Right atrium auricular region (tissue), 2 donors: ENCODE measurements at regions not wholly inside any gene's neighbourhood (a gene's known extent, or its start where the extent isn't known, plus 50 kb on each side); places are given as distances from the start of the nearest gene placed in this dataset.

Source experiments
- DNase-seq: peaks from one replicate; pipeline ENCODE4 v3.0.0-alpha.2; 2019; ENCODE audit warnings: low spot score
- H3K27ac ChIP-seq, 2 donors: fragments of 200-600 bp; sonication (generic); 1 replicate in 1 of 2; 2 replicates in 1 of 2; pipeline ENCODE4 v1.5.1; 2016 to 2019
- H3K27me3 ChIP-seq, 2 donors: fragments of 200-600 bp; sonication (generic); one replicate each; pipeline versions ENCODE4 v1.5.1 to v1.6.0; 2017 to 2019
- H3K36me3 ChIP-seq: fragments of 200-600 bp; sonication (generic); one replicate; pipeline ENCODE4 v1.5.1; 2016
- H3K4me1 ChIP-seq, 2 donors: fragments of 200-600 bp; sonication (generic); one replicate each; pipeline versions ENCODE4 v1.5.1 to v1.6.0; 2017 to 2019
- H3K4me3 ChIP-seq, 2 donors: fragments of 200-600 bp; sonication (generic); 1 replicate in 1 of 2; 2 replicates in 1 of 2; pipeline ENCODE4 v1.5.1; 2017 to 2019; ENCODE audit warnings: mild to moderate bottlenecking in 1 of 2, moderate library complexity in 1 of 2
- H3K9me3 ChIP-seq, 2 donors: fragments of 200-600 bp; sonication (generic); one replicate each; pipeline ENCODE4 v1.5.1; 2019
- TF ChIP-seq, protein P1 (sequence below), 2 donors: fragments of 200-600 bp; sonication (generic); IDR thresholded peaks; one replicate each; pipeline ENCODE4 v1.5.1; 2019; ENCODE audit warnings: antibody characterized with exemption in 2 of 2

- no peaks in the 10 kb centered on the region for H3K36me3 ChIP-seq
- peaks cover 0 to 7% of the 10 kb centered on the region in 2 donors for H3K9me3 ChIP-seq
- DNase-seq = no peak
- TF ChIP-seq, protein P1, sequence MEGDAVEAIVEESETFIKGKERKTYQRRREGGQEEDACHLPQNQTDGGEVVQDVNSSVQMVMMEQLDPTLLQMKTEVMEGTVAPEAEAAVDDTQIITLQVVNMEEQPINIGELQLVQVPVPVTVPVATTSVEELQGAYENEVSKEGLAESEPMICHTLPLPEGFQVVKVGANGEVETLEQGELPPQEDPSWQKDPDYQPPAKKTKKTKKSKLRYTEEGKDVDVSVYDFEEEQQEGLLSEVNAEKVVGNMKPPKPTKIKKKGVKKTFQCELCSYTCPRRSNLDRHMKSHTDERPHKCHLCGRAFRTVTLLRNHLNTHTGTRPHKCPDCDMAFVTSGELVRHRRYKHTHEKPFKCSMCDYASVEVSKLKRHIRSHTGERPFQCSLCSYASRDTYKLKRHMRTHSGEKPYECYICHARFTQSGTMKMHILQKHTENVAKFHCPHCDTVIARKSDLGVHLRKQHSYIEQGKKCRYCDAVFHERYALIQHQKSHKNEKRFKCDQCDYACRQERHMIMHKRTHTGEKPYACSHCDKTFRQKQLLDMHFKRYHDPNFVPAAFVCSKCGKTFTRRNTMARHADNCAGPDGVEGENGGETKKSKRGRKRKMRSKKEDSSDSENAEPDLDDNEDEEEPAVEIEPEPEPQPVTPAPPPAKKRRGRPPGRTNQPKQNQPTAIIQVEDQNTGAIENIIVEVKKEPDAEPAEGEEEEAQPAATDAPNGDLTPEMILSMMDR (IDR thresholded peaks at IDR 0.05) = no peak
- H3K27ac ChIP-seq = no peak overlapping the region
- H3K4me3 ChIP-seq = no peak overlapping the region
- no peaks in the 10 kb centered on the region for H3K4me1 ChIP-seq
- no peaks in the 10 kb centered on the region for H3K27me3 ChIP-seq
Observed at GRCh38 chr15:60096157-60096556, 92.0 kb downstream of the FOXB1 start.

- Histone ChIP-seq H3K27me3 (no peaks in the 10 kb centered on the region), H3K27ac (no peak overlapping the region), H3K4me3 (no peak overlapping the region), H3K4me1 (no peaks in the 10 kb centered on the region), H3K36me3 (no peaks in the 10 kb centered on the region), H3K9me3 (peaks cover 0 to 7% of the 10 kb centered on the region in 2 donors)
- no peak for DNase-seq
- TF ChIP-seq, protein P1 (IDR thresholded peaks at IDR 0.05) = no peak
Observed at GRCh38 chr15:60101416-60101815, 97.3 kb downstream of the FOXB1 start.

GRCh38 chr15:60102748-60103147 lies 98.6 kb downstream of the FOXB1 start:
- H3K36me3 ChIP-seq = no peaks in the 10 kb centered on the region
- no peak for DNase-seq
- H3K4me3 ChIP-seq = no peak overlapping the region
- H3K9me3 ChIP-seq = no peaks in the 10 kb centered on the region
- TF ChIP-seq, protein P1 (IDR thresholded peaks at IDR 0.05) = no peak
- H3K27me3 ChIP-seq = no peaks in the 10 kb centered on the region
- no peak overlapping the region for H3K27ac ChIP-seq
- H3K4me1 ChIP-seq = no peaks in the 10 kb centered on the region

DNA sequence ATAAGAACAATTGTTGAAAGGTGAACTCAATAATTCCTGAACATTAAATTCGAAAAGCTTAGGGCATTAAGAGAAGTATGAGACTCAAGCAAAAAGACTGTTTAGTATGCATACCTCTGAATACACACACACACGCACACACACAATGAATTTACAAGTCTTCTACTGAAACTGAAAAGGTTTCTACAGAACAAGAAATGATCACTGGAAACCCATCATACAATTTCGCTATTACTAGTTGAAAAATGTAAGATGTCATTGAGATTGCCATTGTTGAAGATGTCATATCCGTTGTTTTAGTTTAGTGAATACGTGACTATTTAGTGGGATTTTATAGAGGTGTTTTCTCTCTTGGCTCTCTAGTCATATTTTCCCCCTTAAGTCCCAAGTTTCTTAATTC lies 106.8 kb downstream of the FOXB1 start:
- no peaks in the 10 kb centered on the region for H3K4me1 ChIP-seq
- H3K9me3 ChIP-seq = no peaks in the 10 kb centered on the region
- TF ChIP-seq, protein P1 (IDR thresholded peaks at IDR 0.05) = no peak
- H3K4me3 ChIP-seq = no peak overlapping the region
- no peaks in the 10 kb centered on the region for H3K27me3 ChIP-seq
- no peak for DNase-seq
- H3K27ac ChIP-seq = no peak overlapping the region
- H3K36me3 ChIP-seq = no peaks in the 10 kb centered on the region

- TF ChIP-seq, protein P1 (IDR thresholded peaks at IDR 0.05) = no peak
- no peaks in the 10 kb centered on the region for H3K4me1 ChIP-seq
- no peak for DNase-seq
- no peaks in the 10 kb centered on the region for H3K36me3 ChIP-seq
- no peak overlapping the region for H3K4me3 ChIP-seq
- no peaks in the 10 kb centered on the region for H3K9me3 ChIP-seq
- no peak overlapping the region for H3K27ac ChIP-seq
- H3K27me3 ChIP-seq = no peaks in the 10 kb centered on the region
Observed at GRCh38 chr15:60115579-60116380, 111.7 kb downstream of the FOXB1 start.
